NCI-H524 treated with DMSO at 0.1 percent for 48 hours (cell line): ENCODE measurements at regions not wholly inside any gene's neighbourhood (a gene's known extent, or its start where the extent isn't known, plus 50 kb on each side); places are given as distances from the start of the nearest gene placed in this dataset.

ENCODE experiments used
- DNase-seq: peaks from one replicate; lab custom pipeline; 2025; lab: John Stamatoyannopoulos, UW

DNA sequence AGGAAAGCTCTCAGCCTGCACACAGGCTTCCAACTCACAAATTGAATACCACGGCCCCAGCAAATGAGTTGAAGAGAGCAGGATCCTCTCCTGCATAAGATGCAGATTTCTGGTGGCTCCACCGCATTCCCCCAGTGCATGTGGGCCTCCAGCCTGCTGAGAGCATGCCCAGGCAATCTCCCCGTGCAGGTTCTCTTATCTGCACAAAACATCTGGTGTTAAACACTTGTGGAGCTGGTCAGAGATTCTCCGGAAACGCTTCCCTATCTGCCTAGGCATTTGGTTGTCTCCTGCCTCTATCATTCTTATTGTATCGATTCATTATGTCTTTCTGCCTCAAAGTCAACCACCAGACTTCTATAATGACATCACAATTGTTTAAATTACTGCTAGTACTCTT, 1349.0 kb upstream of the B3GALT2 start:
- DNase-seq = no peak

DNA sequence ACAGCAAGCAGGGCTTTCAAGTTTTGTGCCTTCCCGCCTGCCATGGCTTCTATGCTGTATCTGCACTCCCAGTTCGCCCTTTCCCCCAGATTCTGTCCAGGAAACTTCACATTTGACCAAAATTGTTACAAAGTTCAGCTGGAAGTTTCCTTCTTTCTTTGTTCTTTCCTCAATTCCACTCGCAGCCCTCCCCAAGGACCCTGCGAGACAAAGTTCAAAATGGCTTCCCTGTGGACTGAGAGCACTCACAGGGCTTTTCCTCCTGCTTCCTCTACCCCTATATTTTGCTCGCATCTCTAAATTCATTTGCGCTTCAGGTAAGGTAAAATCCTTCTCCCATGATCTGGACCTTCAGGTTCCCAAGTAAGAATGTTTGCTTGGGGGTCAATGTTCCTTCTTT, 1348.4 kb upstream of the B3GALT2 start:
- DNase-seq = no peak

DNA sequence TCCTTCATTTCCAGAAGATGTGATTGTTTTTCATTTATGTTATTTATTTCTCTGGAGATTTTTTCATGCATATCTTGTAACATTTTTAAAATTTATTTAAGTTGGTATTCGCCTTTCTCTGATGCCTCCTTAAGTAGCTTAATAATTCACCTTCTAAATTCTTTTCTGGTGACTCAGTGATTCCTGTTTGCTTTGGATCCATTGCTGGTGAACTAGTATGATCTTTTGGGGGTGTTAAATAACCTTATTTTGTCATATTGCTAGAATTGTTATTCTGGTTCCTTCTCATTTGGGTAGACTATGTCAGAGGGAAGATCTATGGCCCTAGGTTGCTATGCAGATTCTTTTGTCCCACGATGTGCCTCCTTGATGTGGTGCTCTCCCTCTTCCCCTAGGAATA, 1347.2 kb upstream of the B3GALT2 start:
- DNase-seq = no peak

DNA sequence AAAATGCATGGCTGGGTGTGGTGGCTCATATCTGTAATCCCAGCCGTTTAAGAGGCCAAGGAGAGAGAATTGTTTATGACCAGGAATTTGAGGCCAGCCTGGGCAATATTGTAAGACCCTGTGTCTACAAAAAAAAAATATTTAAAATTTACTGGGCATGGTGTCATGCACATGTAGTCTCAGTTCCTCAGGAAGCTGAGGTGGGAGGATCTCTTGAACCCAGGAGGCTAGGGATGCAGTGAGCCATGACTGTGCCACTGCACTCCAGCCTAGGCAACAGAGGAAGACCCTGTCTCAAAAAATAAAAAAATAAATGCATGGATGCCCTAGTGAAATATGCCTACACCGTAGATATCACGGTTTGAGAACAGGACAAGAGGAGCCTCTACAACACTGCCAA, 1331.2 kb upstream of the B3GALT2 start:
- no peak for DNase-seq

DNA sequence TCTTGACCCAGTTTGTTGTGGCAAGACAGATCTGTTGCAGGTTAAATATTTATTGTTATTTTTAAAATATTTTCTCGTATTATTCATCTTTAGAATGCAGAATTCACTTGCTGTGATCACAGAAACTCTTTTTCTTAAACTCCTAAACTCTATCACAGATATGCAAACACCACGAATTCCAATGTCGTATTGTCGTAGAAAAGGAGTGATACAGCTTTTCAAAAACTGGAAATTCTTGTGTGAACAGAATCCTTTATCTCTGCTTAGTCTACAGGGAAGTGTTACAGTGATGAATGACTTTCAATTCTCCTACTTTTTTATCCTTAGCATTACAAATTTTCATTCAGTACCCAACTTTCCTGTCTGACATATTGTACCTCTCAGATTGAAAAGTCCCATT, 1329.5 kb upstream of the B3GALT2 start:
- DNase-seq = no peak

DNA sequence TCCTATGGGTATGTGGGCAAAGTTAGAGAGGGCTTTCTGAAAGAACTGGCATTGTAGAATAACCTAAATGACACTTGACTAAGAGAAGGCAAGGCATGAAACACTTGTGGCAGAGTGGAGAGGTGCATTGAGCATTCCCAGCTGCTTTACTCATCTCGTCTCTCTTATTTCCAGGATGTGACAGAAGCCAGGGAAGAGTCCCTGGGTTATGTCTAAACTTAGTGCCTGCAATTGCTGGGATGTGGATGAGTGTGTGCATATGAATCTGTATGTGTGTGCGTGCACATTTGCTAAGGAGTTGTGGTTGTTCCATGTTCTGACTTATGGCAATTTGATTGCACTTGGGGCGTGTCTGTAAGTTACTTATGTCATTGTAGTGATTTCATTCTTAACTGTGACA, 1326.5 kb upstream of the B3GALT2 start:
- no peak for DNase-seq

DNA sequence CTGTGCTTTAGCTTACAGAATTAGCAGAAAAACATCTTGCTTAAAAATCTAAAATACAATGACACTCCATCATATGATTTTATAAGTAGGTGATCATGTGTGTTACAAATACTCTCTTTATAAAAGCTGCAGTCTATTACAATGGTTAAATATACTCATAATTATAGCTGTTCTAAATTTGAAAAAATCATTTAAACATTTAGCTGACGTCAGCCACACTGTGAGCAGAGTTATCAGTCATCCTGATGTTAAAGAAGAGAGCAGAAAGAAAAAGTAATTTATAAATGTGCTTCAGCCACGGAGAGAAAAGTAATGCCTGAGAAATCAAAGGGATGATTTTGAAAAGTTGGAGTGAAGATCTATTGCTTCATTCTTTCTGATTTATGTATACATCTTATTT, 1325.9 kb upstream of the B3GALT2 start:
- no peak for DNase-seq

DNA sequence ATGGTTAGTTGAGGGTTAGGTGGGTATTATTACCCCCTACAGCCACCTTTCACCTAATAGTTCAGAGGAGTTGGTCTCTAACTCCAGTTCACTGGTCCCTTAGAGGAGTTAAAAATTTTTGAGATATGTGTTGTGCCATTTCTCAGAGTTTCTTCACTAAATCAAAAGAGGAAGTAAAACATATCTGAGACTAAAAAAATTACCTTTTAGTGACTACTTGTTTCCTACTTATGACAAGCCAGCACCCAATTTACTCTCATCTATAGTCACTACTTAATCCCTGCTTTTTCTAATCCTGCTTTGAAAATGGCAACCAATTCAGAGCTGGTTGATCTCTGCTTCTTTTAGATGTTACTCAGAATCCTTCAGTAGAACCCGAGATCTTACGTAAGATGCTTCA, 1316.8 kb upstream of the B3GALT2 start:
- DNase-seq = no peak

DNA sequence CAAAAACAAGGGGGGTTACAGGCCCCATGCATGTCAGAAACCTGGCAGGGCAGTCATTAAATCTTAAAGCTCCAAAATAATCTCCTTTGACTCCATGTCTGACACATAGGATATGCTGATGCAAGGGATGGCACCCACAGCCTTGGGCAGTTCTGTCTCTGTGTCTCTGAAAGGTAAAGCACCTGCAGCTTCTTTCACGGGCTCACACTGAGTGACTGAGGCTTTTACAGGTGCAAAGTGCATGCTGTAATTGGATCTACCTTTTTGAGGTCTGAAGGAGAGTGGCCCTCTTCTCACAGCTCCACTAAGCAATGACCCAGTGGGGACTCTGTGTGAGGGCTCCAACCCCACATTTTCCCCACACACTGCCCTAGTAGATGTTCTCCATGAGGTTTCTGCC, 1309.0 kb upstream of the B3GALT2 start:
- no peak for DNase-seq

DNA sequence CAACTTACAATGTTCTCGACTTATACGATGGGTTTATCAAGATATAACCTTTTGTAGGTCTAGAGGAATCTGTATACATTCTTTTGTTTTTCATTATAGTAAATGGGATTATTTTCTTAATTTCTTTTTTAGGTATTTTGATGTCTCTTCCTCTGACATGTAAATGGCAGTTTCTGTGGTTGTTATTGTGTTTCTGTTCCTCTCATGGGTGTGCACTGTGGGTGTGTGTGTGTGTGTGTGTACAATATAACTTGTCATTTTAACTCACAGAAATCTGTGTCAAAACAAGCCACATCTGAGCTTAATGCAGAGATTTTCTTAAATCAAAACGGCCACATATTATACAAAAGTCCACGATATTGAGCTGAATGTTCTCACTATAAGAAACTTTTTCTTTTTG, 1300.8 kb upstream of the B3GALT2 start:
- no peak for DNase-seq

DNA sequence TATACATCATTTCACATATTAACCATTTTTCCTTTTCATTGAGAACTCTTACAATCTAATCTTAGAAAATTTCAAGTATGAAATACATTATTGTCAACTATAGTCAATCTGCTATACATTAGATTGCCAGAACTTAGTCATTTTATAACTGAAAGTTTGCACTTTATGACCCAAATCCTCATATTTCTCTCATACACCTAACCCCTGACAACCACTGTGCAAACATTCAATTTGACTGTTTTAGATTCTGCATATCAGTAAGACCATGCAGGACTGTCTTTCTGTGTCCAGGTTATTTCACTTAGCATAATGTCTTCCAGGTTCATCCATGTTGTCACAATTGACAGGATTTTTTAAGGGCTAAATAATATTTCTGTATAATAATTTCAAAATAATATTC, 1299.0 kb upstream of the B3GALT2 start:
- no peak for DNase-seq

DNA sequence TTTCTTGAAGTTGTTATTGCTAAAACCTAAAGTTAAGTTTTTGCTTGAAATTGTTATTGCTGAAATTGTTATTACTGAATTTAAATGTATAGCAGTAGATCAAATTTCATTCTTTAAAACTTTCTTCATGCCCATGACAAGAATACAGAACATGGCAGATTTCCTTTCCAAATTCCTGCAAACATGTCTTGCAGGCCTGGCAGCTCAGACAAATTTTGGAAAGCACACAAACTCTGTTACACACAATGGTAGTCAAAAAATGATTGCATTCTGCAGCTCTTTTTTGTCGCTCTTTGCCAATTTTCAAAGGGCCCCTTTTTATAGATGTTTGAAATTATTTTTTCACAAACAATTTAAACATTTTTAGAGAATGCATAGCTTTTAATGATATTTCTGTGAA, 1292.3 kb upstream of the B3GALT2 start:
- DNase-seq = no peak

DNA sequence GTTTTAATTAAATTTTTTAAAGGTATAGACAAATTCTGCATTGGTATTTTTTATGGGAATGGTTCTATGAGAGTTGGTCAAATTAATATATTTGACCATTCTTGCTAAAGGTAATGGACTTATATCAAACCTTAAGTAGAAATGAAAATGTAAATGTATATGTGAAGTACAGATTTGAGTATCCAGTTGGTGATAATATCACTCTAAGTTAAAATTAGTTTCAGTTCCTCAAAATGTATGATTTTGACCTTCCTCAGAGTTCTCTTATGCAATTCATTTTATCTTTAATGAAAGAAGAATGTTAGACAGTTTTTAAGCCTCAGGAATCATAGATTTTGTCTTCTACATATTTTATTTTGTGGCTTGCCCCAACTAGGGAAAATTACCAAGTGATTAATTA, 1291.5 kb upstream of the B3GALT2 start:
- no peak for DNase-seq

DNA sequence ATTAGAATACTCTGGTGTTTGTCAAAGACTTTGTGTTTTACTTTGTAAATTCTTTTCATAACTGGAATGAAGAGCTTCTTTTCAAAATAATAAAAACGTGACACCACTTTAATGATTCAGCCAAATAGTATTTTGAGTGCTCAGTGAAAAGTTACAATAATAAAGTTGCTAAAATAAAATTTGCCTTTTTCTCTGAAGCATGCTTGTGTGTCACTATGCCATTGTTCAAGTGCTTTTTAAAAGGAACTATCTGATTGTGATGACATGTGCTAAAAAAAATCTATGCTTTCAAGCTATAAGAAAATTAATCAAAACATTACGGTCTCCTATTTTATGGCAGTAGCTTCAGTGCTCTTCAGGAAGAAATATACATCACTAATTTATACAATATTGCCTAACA, 1290.5 kb upstream of the B3GALT2 start:
- DNase-seq = no peak

DNA sequence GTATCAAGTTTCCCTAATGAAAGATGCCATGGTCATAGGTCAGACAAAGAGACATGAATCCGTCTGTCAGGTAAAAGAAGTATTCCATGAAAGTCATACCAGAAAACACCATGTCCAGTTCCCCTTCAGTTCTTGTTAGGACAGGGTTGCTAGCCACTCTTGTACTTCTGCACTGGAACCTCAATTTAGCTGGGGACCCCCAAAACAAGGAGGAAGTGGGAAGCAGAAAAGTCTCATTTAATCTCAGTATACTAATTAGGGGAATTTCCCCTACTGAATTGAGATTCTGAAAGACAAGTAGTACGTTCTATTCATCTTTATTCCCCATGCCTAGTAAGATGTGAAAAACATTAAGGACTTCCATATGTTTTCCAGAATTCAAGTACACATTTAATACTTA, 1289.9 kb upstream of the B3GALT2 start:
- DNase-seq = no peak

DNA sequence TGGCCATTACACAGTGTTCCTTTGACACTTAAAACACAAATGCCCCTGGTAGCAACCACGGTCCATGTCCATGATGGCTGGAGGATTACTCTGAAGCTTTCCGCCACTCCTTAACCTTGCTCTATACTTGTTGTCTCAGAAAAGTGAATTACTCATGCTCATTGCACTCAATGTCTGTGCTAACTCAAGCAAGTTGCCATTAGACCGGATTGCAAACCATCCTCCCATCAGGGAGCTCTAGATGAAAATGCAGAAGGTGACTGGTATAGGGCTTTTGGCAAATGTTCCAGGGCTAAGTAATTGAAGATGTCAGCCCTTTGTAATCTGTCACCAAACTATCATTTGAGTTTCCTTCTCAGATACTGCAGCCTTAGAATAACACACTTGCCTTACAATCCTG, 1288.3 kb upstream of the B3GALT2 start:
- DNase-seq = no peak

DNA sequence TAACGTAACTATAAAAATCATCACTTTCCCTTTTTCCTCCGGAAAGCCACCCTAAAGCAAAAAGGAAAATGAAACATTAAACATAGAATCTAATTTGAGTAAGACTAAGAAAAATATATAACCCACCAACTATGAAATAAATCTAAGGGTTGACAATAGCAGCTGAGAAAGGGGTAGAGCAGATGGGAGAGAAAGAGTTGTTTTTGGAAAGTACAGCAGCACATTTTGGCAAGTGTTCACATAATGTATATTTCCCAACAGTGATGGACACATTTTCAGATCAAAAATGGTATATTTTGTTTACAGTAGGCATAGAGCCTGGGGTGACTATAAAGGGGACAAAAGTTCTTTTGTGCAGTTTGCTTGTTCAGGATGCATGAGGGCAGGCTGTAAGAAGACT, 1287.4 kb upstream of the B3GALT2 start:
- DNase-seq = no peak

DNA sequence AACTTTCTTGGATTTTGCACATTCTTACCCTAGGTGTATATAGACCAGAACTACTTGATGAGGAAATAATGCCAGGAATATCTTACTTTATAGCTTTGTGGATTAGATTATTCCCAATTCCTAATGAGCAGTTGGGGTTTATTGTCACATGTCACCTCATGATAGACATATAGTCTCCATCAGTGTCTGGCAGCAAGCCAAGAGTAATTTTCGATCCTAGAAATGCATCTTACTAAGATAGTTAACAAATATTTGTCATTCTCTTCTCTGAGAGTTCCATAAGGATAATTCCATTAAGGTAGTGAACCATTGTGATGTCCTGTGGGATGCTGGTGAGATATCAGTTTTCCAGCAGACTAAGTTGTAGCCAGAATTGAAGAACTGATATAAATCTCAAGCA, 1282.9 kb upstream of the B3GALT2 start:
- DNase-seq = no peak

DNA sequence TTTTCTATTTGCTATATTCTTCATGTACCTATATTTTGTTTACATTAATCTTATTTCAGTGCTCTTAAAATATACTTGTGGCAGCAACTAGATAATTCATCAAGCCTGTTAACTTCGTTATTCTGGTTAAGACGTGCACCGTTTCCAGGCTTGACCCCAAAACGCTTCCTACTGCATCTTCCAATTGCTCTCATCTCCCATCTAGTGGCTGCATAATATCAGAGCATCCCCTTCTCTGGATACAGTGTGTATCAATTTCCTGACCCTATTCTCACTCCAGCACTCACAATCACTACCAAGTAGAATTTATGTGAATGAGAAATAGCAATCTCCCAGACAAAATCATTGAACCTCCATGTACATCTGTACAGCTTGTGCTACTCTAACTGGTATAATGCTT, 1280.3 kb upstream of the B3GALT2 start:
- no peak for DNase-seq

DNA sequence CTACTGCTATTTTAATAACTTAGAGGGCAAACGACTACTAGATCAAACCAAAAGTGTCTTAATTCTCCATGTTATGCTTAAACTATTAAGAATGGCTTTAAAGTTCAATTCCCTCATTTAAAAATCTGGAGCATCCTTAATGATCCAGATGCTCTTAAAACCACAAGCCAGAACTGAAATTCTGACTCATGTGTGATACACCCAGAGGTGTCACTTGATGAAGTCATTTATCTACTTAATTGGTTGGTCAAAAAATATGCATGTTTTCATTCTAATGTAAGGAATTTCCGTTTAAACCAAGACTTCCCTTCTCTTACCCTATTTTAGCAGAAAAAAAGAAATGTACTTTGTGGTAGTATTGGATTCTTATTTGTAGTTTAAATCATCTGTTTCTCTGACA, 1261.2 kb upstream of the B3GALT2 start:
- DNase-seq = no peak

DNA sequence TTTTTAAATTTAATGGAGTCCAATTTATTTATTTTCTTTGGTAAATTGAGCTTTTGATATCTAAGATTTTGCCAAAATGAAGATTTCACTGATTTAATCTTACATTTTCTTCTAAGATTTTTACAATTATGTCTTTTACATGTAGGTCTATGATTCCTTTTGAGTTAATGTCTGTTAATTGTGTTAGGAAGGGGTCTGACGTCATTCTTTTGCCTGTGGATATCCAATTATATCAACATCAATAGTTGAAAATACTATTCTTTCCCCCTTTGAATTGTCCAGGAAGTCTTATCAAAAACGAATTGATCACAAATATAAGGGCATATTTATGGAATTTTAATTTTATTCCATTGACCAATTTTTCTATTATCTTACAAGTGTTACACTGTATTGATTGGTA, 1258.8 kb upstream of the B3GALT2 start:
- no peak for DNase-seq

DNA sequence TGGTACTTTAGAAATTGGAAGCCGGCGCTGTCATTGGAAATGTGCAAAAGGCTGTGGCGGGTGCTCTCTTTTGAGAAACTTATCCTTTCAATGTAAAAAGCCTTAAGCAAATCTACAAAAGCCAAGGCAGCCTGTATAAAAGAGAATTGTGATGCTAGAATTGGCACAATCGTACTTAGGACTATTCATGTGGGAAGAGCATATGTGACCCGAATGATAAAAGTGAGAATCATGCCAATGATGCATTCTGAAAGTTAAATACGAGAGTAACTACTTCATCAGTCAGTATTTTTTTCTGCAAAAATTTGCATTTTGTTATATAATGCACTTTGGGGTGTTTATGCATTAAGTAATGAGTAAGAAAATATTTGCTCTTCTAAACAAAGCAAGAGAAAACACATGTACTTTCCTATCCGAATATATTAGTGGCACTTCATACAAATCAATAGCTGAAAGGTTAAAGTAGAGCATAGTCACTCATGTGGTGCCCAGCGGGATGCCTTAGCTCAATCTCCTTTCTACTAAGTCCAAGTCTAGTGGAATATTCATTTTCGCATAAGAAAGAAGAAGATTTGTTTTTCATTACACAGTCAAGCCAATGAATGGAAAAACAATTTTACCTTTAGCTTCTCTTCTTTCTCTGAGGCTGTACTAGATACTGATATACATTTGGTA, 1256.6 kb upstream of the B3GALT2 start:
- DNase-seq = no peak

DNA sequence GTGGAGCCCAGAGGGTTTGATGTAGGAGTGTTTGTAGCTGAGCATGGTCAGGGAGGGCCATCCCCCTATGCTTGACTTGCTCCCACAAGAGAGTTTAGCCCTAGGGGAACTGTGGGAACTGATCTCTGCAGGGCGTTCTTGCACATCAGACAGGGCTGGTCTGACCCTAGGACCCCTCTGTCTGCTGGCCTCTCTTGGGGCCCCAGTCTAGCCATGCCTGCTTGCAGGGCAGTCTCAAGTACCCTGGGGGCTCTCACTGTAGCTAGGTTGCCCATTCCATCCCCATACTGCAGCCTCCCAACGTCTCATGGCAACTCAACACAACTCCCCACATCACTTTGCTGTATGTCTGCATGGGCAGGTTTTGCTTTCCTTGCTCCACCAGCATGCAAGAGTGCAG, 1250.7 kb upstream of the B3GALT2 start:
- DNase-seq = no peak

DNA sequence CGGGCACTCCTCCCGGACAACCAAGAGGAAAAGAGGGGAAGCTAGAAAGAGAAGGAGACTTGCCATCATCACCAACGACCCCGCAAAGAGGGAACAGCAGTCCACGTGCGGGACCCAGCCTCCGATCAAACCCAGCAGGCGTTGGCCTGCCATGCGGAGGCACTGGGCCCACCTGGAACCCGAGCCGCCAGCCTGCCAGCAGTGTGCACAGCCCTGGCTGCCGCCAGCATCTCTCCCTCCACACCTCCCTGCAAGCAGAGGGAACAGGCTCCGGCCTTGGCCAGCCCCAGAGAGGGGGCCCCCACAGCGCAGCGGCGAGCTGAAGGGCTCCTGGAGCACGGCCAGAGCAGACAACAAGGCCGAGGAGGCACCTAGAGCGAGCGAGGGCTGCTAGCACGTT, 1244.7 kb upstream of the B3GALT2 start:
- DNase-seq = no peak

DNA sequence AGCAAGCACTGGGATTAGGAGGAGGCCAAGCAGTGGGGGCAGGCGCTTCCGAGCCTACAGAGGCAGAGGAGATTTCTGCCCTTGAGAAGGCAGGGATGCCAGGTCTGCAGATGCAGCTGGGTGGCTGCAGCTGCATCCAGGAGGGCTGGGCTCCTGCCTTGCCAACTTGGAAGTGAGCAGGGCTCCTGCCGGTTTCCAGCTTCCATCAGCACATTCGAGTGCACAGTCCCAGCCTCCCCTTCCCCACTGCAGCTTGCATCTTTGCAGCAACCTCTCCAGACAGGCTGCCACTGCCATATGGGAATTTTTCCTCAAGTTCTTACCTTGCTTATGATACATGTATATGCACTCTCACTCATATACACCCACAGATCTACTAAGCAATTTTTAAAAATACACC, 1234.3 kb upstream of the B3GALT2 start:
- no peak for DNase-seq
